Muscle layer of colon (tissue), 2 donors: ENCODE measurements at regions not wholly inside any gene's neighbourhood (a gene's known extent, or its start where the extent isn't known, plus 50 kb on each side); places are given as distances from the start of the nearest gene placed in this dataset.
"Not testable (repeated sequence)": the region's sequence is repeated elsewhere in the genome, so short reads cannot be mapped to it uniquely, and the experiment has no call there.

Experiments used
- H3K27ac ChIP-seq: one replicate; pipeline ENCODE4 v1.7.0; 2013; ENCODE audit warnings: low read depth, mild to moderate bottlenecking, low read length, moderate library complexity
- H3K27me3 ChIP-seq, 2 donors: one replicate each; pipeline ENCODE4 v1.7.0; 2013; ENCODE audit warnings: low read length in 2 of 2, mild to moderate bottlenecking in 2 of 2; ENCODE audit not compliant: insufficient read depth in 2 of 2, control insufficient read depth in 1 of 2
- H3K36me3 ChIP-seq: one replicate; pipeline ENCODE4 v1.7.0; 2013; ENCODE audit warnings: mild to moderate bottlenecking, low read length; ENCODE audit not compliant: insufficient read depth
- H3K4me1 ChIP-seq: one replicate; pipeline ENCODE4 v1.7.0; 2013; ENCODE audit warnings: mild to moderate bottlenecking, low read length; ENCODE audit not compliant: insufficient read depth
- H3K4me3 ChIP-seq, 2 donors: one replicate each; pipeline ENCODE4 v1.7.0; 2013; ENCODE audit warnings: low read length in 2 of 2, low read depth in 1 of 2, mild to moderate bottlenecking in 1 of 2, moderate library complexity in 1 of 2
- H3K9ac ChIP-seq: one replicate; pipeline ENCODE4 v1.7.0; 2013; ENCODE audit warnings: low read length
- H3K9me3 ChIP-seq: one replicate; pipeline ENCODE4 v1.7.0; 2013; ENCODE audit warnings: mild to moderate bottlenecking, low read length
- donor health status: abdominal sarcoma.
- donor health status: Adenocarcinoma of cecum.

DNA sequence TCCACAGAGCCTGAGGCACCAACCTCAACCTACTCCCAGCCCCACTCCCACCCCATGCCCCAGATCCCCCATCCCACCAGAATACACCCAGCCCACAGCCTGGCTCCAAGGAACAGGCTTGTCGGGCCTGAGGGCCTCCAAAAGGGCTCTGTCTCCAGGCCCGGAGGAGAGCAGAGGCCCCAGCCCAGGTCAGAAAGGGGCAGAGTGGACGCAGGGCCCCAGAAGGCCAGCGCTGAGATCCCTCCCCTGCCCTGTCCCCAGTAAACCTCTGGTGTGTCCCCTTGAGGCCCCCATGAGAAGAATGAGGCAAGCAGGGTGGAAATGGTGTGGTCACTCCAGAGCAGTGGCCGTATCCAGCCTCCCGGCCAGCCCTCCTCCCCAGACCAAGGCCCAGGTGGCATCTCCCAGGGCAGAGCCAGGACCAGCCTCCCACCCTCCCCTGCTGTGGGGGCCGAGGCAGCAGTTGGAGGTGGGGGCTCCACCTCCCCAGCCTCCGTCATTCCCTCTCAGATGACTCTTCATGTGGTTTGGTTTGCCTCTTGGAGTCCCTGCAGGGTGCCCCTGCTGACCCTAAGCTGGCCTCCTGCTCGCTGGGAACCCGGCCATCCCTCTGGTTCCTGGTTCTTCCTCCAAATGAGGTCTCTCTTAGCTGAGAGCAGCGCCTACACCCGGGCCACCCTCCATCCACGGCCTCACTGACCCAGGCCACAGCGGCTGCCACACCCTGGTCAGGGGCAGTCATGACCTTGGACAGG is 195.0 kb downstream of the IGLL1 start:
- no peaks in the 10 kb centered on the region for H3K4me1 ChIP-seq
- no peaks in the 10 kb centered on the region for H3K27me3 ChIP-seq
- H3K9me3 ChIP-seq, result no peaks in the 10 kb centered on the region
- H3K4me3 ChIP-seq, result no peak overlapping the region
- H3K27ac ChIP-seq, result no peak overlapping the region
- no peaks in the 10 kb centered on the region for H3K36me3 ChIP-seq
- H3K9ac ChIP-seq, result no peak overlapping the region

GRCh38 chr22:23384431-23384830 is 195.7 kb downstream of the IGLL1 start:
- H3K4me1 ChIP-seq, result no peaks in the 10 kb centered on the region
- H3K27me3 ChIP-seq, result no peaks in the 10 kb centered on the region
- no peak overlapping the region for H3K9ac ChIP-seq
- H3K36me3 ChIP-seq, result no peaks in the 10 kb centered on the region
- H3K27ac ChIP-seq, result no peak overlapping the region
- no peak overlapping the region for H3K4me3 ChIP-seq
- no peaks in the 10 kb centered on the region for H3K9me3 ChIP-seq

DNA sequence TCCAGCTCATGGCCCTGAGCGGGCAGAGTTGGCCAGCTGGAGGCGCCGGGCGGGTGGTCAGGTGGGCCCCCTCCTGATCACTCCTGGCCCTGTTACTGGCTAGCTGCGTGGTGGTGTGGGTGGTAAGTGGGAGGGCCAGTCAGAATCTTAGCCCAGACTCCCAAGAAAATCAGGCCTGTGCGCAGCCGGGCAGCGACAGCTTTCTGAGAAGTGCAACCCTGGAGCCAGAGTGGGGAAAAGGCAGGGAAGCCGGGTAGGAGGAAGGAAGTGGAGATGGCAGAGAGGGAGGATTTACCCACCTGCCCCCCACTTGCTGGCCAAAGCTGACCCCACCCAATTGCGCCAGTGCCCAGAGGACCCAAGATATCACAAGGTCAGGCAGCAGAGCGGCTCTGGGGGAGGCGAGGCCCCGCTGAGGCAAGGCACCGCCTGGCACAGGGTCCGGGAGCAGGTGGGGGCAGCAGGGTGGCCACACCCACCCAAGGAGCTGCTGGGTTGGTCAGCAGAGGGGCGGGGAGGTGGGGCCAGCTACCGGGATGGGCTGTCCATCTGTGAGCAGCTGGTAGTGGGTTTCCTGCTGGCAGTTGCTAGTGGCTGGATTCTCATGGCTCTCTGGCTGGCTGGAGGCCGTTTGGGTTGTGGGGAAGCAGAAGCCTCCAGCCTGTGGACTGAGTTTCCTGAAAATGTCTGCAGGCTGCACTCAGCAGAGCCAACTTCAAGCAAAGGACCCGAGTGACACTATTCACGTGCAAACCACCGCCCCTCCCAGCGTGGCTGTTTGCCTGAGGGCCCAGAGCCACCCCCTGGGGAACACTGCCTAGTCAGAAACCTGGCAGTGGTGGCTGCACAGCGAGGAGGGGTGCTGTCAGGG is 196.4 kb downstream of the IGLL1 start:
- Histone ChIP-seq H3K4me3 (no peak overlapping the region), H3K4me1 (no peaks in the 10 kb centered on the region), H3K9me3 (no peaks in the 10 kb centered on the region), H3K27ac (no peak overlapping the region), H3K9ac (no peak overlapping the region), H3K36me3 (no peaks in the 10 kb centered on the region), H3K27me3 (no peaks in the 10 kb centered on the region)

DNA sequence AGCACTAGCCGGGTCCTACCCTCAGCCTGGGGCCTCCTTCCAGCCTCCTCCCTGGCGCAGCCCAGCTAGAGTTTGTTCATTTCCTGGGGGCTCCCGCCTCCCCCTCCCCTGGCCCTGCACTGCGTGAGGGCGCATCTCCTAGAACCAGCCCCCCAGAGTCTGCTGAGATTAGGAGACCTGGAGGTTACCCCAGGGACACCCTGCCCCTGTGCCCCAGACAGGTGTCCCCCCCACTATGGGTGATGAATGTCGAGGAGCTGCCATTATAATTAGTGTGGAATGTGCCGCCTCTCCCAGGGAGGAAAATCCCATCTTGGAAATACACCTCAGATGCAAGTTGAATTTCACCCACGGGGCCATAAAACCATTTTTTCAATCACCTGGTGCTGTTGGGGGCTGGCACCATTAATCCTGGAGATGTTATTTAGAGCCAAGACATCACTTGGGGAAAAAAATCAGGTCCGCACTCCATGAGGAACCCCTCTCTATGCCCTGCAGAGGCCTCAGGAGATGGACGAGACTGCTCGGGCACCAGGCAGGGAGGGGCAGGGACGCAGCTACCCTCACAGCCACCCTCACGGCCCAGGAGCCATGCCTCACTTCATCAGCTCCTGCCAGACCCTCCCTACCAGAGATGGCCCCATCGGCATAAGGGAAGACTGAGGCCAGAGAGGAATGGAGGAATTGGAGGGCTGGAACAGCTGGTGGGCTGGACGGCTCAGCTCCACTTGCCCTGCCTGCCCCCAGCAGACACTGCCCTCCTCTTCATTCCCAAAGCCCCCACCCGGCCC is 197.5 kb downstream of the IGLL1 start:
- no peaks in the 10 kb centered on the region for H3K9me3 ChIP-seq
- no peaks in the 10 kb centered on the region for H3K4me1 ChIP-seq
- H3K4me3 ChIP-seq, result no peak overlapping the region
- H3K9ac ChIP-seq, result no peak overlapping the region
- no peak overlapping the region for H3K27ac ChIP-seq
- H3K36me3 ChIP-seq, result no peaks in the 10 kb centered on the region
- no peaks in the 10 kb centered on the region for H3K27me3 ChIP-seq

DNA sequence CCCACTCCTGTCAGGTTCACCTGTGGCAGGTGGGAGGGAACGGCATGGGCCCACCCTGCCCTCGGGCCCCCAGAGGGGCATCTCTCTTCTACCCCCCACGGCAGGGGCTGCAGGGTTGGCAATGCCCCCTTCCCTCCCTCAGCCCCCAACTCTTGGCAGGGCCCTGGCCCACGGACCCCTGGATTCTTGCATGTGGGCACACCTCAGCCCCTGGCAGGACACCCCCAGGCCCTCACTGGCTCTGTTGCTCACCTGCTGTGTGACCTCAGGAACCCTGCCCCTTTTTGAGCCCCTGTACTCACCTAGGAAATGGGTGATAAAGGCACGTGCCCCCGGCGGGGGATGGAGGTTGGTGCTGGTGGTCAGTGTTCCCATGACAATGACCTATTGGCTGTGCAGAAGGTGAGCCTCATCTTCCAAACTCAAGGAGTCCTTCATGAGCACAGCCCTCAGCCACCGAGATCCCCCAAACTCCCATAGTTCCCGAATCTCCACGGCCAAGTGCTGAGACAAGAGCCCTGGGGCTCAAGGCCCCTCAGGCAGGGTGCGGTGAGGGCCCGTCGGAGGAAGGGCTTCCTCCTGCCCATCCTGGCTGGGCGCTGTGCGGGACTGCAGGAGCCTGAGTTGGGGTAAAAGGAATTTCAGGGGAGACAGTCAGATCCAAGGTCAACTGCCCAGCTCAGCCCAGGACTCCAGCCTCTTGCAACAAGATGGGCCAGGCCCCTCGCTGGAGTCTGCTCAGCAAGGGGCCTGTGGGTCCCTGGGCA is 198.2 kb downstream of the IGLL1 start:
- no peaks in the 10 kb centered on the region for H3K9me3 ChIP-seq
- no peaks in the 10 kb centered on the region for H3K27me3 ChIP-seq
- no peak overlapping the region for H3K4me3 ChIP-seq

DNA sequence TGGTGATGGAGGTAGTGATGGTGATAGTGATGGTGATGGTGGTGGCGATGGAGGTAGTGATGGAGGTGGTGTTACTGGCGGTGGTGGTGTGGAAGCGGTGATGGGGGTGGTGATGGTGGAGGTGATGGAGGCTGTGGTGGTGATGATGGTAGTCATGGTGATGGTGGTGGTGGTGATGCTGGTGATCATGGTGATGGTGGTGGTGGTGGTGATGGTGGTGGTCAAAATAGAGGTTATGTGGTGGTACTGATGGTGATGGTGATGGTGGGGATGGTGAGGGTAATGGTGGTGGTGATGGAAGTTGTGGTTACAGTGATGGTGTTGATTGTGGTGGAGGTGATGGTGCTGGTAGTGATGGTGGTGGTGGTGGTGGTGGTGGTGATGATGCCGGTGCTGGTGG is 199.2 kb downstream of the IGLL1 start:
- Histone ChIP-seq H3K36me3 (no peaks in the 10 kb centered on the region), H3K4me3 (no peak overlapping the region), H3K9ac (no peak overlapping the region), H3K9me3 (no peaks in the 10 kb centered on the region), H3K4me1 (no peaks in the 10 kb centered on the region), H3K27ac (no peak overlapping the region), H3K27me3 (no peaks in the 10 kb centered on the region)

More for the DNA sequence above, 198.2 kb downstream of the IGLL1 start:
- Histone ChIP-seq H3K4me1 (no peaks in the 10 kb centered on the region), H3K27ac (no peak overlapping the region), H3K9ac (no peak overlapping the region), H3K36me3 (no peaks in the 10 kb centered on the region)

DNA sequence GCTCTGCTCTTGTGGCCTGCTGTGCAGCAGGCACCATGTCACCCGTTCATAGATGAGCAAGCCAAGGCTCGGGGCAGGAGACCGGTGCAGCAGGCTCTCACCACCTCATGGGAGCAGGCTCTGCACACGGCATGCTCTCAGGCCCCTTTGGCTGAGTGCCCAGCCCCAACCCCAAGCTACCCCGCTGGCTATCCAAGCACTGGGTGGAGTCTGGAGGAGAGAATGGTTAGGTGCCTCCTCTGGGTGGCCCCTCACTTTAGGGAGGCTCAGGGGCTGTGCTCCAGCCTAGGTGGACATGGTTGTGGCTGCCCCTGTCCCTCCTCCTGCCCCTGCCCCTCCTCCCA is 199.9 kb downstream of the IGLL1 start:
- H3K27me3 ChIP-seq, result no peaks in the 10 kb centered on the region
- no peaks in the 10 kb centered on the region for H3K36me3 ChIP-seq
- no peak overlapping the region for H3K9ac ChIP-seq
- no peaks in the 10 kb centered on the region for H3K9me3 ChIP-seq
- H3K4me3 ChIP-seq, result no peak overlapping the region
- no peaks in the 10 kb centered on the region for H3K4me1 ChIP-seq
- no peak overlapping the region for H3K27ac ChIP-seq

DNA sequence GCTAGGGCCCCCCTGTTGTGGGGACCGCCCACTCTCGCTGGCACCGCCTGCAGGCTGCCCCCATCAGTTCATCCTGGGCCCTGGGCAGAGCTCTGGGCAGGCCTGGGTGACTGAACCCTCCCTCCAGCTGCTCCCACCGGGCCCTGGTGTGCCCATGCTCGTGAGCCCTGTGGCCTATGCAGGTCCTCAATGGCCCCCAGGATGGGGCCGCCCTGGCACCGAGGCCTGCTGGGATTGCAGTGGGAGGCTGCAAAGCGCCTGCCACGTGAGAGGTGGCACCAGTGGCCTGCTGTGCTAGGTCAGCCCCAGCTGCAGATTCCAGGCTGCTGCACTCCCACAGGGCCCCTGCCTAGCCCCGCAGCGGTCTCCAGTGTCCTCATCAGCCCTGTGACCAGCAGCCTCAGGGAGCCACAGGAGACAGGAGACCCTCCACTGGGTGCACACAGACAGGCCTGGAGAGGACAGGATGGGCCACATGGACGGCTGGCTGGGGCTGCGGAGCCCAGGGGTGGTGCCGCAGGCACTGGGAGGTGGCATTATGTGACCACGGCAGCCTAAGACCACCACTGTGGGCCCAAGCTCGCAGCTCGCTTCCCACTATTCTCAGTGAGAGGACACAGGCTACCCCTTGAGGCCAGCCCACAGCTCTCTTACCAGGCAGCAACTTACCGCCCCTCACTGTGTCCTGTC is 199.4 kb downstream of the BCR start:
- not testable (repeated sequence) for H3K9ac ChIP-seq, H3K4me3 ChIP-seq, H3K9me3 ChIP-seq, H3K27ac ChIP-seq, H3K27me3 ChIP-seq, H3K36me3 ChIP-seq, H3K4me1 ChIP-seq

DNA sequence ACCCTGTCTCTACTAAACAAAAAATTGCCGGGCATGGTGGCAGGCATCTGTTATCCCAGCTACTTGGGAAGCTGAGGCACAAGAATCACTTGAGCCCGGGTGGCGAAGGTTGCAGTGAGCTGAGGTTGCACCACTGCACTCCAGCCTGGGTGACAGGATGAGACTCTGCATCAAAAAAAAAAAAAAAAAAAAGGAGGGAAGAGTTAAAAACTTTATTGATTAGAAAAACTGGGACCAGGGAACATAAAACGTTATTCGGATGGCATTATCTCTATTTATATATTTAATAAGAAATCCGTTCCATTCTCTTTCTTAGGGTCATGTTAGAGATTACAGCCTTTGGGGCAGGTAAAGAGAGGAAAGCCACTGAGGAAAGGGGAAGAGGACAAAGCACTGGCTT is 197.5 kb downstream of the BCR start:
- H3K27ac ChIP-seq, result no peak overlapping the region
- no peaks in the 10 kb centered on the region for H3K36me3 ChIP-seq
- no peaks in the 10 kb centered on the region for H3K9me3 ChIP-seq
- no peak overlapping the region for H3K4me3 ChIP-seq
- H3K27me3 ChIP-seq, result no peaks in the 10 kb centered on the region
- no peaks in the 10 kb centered on the region for H3K4me1 ChIP-seq
- no peak overlapping the region for H3K9ac ChIP-seq

DNA sequence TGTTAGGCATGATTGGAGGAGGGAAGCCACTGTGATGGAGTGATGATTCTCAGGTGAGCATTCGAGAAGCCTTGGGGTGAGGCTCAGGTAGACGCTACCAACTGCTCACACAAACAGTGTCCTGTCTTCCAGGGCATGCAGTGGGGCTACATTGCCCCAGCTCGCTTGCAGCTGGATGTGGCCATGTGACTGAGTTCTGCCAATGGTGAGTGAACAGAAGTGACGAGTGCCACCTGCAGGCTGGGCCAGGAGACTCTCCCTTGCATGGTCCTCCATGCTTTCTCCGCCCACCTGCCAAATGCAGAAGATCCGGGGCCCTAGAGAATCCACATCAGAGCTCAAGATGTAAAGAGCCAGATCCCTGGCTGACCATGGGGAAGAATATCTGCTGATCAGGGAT is 195.9 kb downstream of the BCR start:
- Histone ChIP-seq H3K9ac (no peak overlapping the region), H3K4me1 (no peaks in the 10 kb centered on the region), H3K27ac (no peak overlapping the region), H3K4me3 (no peak overlapping the region), H3K36me3 (no peaks in the 10 kb centered on the region), H3K27me3 (no peaks in the 10 kb centered on the region), H3K9me3 (no peaks in the 10 kb centered on the region)
